ENCODE measurements at regions not wholly inside any gene's neighbourhood (a gene's known extent, or its start where the extent isn't known, plus 50 kb on each side); places are given as distances from the start of the nearest gene placed in this dataset.

DNA sequence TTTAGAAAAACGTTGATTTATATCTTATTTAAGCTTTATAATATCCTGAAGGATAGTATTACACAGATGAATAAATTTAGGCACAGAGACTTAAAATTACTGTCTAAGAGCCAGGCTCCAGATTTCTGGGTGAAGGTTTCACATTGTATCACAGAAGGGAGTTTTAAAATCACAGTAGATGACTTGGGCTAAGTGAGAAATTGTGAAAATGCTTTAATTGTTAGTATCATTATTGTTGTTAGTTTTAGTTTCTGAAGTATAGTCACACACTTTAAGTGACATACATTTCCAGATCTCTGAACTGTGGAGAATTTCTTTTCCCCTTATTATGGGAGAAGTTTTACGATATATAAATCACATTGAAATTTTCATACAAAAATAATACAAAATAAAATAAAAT is 83.5 kb downstream of the NDUFS5 start:
- DNase-seq = no peak

GRCh38 chr1:39110325-39110851 is 84.2 kb downstream of the NDUFS5 start:
- DNase-seq = no peak

DNA sequence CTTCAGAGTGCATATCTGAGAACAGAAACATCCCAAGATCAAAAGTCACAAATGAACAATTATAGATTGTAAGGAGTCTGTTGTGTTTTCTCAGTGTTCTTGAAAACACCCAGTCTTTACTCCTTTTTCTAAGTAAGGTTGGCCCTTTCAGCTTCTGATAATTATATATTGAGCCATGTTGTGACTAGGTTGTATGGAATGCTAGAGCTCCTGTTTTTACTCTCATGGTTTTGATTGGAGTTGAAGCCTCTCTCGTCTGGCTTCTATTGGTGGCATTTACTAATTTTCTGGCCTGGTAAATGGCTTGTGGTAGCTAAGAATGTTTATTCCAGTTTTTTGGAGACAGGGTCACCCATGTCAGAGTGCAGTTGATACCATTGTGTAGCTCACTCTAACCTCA is 84.7 kb downstream of the NDUFS5 start:
- no peak for DNase-seq

DNA sequence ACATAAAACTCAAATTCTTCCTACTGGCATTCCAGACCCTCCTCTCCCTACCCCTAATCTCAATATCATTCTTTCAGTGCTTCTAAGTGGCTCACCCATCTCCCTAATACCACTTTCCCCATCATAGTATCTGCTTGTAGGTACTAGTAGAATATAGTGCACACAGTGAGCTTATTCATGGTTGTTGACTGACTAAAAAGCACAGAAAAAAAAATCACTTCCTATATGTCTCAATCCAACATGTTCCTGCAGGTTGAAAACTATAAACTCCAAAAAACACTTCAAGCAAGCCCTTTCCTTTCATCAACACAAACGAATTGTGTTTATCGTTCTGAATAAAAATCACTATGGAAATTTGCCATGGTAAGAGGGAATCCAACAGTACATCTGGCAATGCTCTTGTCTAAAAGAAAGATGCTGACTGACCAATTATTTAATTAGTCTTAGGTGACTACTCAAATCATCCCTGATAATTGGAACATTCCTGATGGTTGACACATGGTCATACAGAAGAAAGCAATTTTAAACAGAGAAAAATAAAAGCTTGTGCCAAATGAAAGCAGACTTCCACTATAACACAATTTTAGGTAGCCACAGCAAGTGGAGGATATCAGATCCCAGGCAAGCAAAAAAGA is 87.1 kb downstream of the NDUFS5 start:
- DNase-seq = no peak

- DNase-seq = no peak
Measured at GRCh38 chr1:39115271-39116110, 89.0 kb upstream of the MACF1 start.

- no peak for DNase-seq
Measured at GRCh38 chr1:39116116-39116607, 88.3 kb upstream of the MACF1 start.

DNA sequence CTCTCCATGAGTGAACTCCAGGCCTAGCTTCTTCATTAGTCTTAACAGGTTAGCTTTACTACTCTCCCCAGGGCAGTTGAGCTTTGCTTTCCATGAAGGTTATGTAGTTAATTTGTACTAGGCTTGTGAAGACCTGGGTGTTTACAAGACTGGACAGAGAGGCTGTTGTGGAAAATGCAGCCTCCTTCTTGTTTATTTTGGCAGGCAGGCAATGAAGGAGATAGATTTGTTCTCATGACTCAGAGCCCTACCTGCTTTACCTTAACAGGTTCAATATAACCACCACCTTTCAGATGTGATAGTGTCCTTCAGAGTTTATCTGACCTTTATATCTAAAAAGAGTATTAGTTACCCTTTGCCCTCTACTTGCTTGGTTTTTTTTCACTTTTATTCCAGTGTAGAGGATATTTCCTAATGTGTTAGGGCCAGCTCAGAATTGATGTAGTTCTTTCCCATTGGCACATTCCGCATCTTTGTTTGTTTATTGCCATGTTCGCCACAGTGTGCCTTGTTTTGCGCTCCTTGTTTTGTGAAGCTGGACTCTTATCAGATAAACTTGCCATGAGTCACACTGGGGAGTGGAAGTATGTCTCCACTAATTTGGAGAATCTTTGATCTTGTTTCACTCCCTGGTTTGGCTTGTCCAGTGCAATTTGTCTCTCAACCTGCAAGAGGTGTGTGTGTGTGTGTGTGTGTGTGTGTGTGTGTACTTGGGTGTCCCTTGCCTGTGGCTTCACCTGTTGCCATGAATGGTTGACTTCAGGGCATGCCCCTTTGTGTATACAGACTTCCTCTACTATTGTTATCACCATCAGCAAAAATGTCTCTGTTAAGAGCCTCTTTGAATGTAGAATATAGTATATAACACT is 87.4 kb upstream of the MACF1 start:
- DNase-seq = no peak

DNA sequence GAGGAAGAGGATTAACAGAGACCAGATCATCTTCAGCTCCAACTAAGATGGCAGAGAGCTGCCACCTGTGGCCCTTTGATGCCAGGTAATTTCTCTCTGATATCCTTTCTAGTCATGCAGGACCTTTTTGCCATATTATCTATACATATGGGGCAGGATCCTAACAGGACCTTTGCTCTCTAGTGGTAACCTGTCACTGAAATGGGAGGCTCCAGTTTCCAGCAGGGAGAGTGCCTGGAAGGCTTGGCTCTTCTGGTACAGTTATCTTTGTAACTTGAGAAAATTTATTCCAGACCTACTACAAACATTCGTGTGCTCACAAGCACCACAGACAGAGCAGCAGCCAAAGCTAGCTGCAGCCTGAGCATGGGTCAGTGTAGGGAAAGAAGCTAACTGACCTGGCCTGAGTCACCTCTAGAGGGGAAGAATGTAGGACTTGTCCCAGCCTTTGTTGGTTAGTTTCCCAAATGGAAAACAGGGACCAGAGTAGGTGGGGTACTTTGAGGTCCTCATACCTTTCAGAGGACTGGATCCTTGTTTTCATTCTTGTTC is 86.5 kb upstream of the MACF1 start:
- DNase-seq = no peak

- no peak for DNase-seq
Measured at GRCh38 chr1:39122056-39122455, 82.4 kb upstream of the MACF1 start.

DNA sequence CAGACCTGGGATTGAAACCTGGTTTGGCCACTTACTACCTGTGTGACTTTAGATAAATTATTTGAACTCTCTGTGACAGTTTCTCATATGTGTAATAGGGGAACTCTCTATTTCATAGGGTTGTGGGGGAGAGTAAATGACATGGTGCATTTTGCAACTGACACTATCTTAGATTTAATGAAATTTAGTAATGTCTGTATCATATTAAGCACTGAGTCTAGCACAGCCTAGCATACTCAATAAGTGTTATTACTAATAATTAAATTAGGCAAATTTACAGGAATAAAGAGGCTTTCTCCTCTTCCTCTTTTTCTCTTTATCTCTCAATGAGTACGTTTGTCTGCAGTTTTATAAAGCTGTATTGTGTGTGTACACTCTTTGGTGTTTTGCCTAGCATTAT is 80.2 kb upstream of the MACF1 start:
- DNase-seq = no peak

- no peak for DNase-seq
Measured at GRCh38 chr1:39127513-39127912, 77.0 kb upstream of the MACF1 start.

GRCh38 chr1:39128126-39128525 is 76.4 kb upstream of the MACF1 start:
- no peak for DNase-seq

GRCh38 chr1:39128959-39129358 is 75.5 kb upstream of the MACF1 start:
- DNase-seq = no peak

DNA sequence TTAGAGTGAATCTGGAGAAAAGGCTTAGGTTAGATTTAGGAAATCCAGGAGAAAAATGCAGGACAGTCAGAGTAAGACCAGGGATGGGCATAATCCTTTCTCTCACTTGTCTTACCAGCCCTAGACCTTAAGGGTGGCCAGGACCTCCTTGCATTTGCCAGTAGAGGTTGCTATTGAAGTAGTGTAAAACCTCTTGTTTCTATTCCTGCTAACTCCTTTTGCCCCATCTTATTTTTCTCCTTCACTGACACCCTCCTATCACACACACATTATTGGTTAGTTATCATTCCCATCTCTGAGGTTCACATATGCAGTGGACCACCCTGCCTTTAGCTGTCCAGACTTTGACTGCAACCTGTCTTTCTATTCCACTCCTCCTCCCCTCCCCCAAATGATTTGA is 75.0 kb upstream of the MACF1 start:
- DNase-seq = no peak

GRCh38 chr1:39130325-39130724 is 74.2 kb upstream of the MACF1 start:
- no peak for DNase-seq

- no peak for DNase-seq
Measured at GRCh38 chr1:39131940-39132339, 72.6 kb upstream of the MACF1 start.

DNA sequence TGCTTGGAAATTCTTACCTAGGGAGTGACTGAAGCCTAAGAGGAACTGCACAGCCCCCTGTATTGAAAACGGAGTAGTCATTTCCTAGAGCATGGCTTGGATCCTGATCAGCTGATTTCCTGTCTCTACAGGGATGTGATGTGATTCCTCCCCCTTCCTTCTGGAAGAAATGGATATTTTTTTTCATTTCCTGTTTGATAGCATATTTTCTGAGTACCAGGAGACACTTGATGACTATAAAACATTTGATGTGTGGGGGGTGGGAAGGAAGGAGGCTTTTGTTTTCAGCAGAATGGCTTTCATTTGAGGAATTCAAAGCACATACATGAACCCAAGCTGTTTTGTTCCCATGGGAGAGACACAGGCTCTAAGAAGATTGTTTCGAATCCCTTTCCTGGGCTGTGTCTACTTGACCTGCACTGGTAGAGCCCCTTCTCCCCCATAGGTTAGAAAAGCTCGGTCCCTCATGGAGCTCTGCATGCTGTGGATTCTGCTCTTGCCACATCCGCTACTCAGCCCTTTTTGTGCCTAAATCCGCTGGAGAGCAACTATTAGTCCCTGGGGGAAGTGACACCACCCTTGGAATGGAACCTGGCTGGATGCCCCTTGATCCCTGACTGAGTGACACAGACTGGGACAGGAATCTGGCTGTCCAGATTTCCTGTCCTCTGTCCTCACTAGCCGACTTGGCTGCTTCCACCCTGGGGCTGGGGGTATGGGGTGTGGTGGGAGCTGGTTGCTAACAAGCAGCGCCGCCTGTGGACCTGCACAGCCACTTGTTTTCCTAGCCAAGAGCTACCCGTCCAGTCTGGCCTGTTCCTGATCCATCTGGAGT is 71.8 kb upstream of the MACF1 start:
- no peak for DNase-seq

GRCh38 chr1:39133340-39133684 is 71.2 kb upstream of the MACF1 start:
- no peak for DNase-seq

DNA sequence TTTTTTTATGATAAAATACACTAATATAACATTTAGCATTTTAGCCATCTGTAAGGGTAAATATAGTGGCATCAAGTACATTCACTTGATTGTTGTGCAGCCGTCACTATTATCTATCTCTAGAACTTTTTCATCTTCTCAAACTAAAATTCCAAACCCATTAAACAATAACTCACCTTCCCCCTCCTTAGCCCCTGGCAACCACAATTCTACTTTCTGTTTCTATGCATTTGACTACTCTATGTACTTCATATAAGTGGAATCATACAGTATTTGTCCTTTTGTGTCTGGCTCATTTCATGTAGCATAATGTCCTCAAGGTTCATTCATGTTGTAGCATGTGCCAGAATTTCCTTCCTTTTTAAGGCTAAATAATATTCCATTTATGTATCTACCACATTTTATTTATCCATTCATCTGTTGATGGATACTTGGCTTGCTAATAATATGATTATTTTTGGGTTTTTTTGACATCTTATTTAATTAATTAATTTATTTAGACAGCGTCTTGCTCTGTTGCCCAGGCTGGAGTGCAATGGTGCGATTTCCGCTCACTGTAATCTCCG is 69.6 kb upstream of the MACF1 start:
- DNase-seq = no peak

DNA sequence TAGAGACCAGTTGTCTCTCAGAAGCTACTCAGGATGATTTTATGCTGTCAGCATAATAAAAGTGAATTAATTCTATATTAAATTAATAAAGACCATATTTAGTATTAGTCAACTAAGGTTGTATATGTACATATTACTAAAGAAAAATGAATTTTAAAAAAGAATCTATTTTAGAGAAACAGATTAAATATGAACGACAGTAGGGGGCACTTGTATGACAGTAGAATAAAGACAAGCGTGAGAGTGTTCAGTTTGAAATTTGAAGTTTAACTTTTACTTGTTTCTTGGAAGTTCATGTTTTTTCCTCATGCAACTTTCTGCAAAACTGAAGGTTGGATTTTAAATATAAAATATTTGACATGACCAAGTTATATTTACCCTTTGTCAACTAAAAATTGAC is 67.9 kb upstream of the MACF1 start:
- no peak for DNase-seq

GRCh38 chr1:39139723-39140360 is 64.7 kb upstream of the MACF1 start:
- DNase-seq = no peak
